ENCODE measurements at regions not wholly inside any gene's neighbourhood (a gene's known extent, or its start where the extent isn't known, plus 50 kb on each side); places are given as distances from the start of the nearest gene placed in this dataset.

DNA sequence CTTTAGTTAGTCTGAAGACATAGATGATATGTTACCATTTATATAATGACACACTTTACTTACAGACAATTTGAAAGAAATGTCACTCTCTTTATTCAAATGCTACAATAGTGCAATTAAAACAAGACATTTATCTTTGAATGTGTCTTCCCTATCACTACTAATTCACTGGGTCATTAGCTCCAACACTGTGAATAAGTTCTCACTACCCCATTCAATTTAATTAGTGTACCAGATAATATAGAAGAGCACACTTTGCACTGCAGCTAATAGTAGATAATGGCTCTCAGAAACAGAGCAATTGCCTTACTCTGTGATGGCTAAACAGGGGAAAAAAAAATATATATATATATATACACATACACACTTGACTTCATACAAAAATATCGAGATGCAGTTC lies 497.0 kb downstream of the DTWD2 start:
- no peak for DNase-seq (ENCODE audit: low spot score)
- H3K4me1 ChIP-seq (ENCODE audit: insufficient read depth, low read length, poor library complexity, severe bottlenecking): no peaks in the 10 kb centered on the region
- no peaks in the 10 kb centered on the region for H4K20me1 ChIP-seq (ENCODE audit: insufficient read depth, low read length)
- no peaks in the 10 kb centered on the region for H3K36me3 ChIP-seq (ENCODE audit: insufficient read depth, low read length)
- no peak overlapping the region for H3K27ac ChIP-seq (ENCODE audit: low read depth, low read length, poor library complexity, severe bottlenecking)
- CTCF ChIA-PET (ENCODE audit: unreplicated experiment): no interaction called here
- intact Hi-C loops (cut with micrococcal nuclease; ENCODE audit: unreplicated experiment): no loop called here
- TF ChIP-seq EZH2phosphoT487 (IDR thresholded peaks at IDR 0.05; ENCODE audit: borderline replicate concordance, low read depth, low read length): no peak
- no peak overlapping the region for H2AFZ ChIP-seq (ENCODE audit: low read length)
- no peak overlapping the region for H3K4me2 ChIP-seq (ENCODE audit: low read length)
- H3K9me3 ChIP-seq (ENCODE audit: low read length): no peaks in the 10 kb centered on the region
- POLR2A ChIA-PET: no interaction called here
- no peaks in the 10 kb centered on the region for H3K79me2 ChIP-seq (ENCODE audit: insufficient read depth, low read depth, low read length)
- no TSS peak for BruUV-seq (replicated peaks)
- no peak overlapping the region for H3K4me3 ChIP-seq (ENCODE audit: low read depth, low read length, poor library complexity, severe bottlenecking)
- H3K9me2 ChIP-seq (ENCODE audit: insufficient read depth, low read length): no peaks in the 10 kb centered on the region

GRCh38 chr5:118486647-118487225 lies 501.6 kb downstream of the DTWD2 start:
- TF ChIP-seq EZH2phosphoT487 (IDR thresholded peaks at IDR 0.05; ENCODE audit: borderline replicate concordance, low read depth, low read length): no peak
- TF ChIP-seq, protein P1, sequence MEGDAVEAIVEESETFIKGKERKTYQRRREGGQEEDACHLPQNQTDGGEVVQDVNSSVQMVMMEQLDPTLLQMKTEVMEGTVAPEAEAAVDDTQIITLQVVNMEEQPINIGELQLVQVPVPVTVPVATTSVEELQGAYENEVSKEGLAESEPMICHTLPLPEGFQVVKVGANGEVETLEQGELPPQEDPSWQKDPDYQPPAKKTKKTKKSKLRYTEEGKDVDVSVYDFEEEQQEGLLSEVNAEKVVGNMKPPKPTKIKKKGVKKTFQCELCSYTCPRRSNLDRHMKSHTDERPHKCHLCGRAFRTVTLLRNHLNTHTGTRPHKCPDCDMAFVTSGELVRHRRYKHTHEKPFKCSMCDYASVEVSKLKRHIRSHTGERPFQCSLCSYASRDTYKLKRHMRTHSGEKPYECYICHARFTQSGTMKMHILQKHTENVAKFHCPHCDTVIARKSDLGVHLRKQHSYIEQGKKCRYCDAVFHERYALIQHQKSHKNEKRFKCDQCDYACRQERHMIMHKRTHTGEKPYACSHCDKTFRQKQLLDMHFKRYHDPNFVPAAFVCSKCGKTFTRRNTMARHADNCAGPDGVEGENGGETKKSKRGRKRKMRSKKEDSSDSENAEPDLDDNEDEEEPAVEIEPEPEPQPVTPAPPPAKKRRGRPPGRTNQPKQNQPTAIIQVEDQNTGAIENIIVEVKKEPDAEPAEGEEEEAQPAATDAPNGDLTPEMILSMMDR (conservative IDR thresholded peaks at IDR 0.05; ENCODE audit: low read length): no peak
- Histone ChIP-seq H4K20me1 (ENCODE audit: insufficient read depth, low read length) (no peaks in the 10 kb centered on the region), H3K9me2 (ENCODE audit: insufficient read depth, low read length) (no peaks in the 10 kb centered on the region), H3K9me3 (ENCODE audit: low read length) (no peaks in the 10 kb centered on the region), H3K4me3 (ENCODE audit: low read depth, low read length, poor library complexity, severe bottlenecking) (no peak overlapping the region), H3K79me2 (ENCODE audit: insufficient read depth, low read depth, low read length) (no peaks in the 10 kb centered on the region), H3K27ac (ENCODE audit: low read depth, low read length, poor library complexity, severe bottlenecking) (no peak overlapping the region), H3K36me3 (ENCODE audit: insufficient read depth, low read length) (no peaks in the 10 kb centered on the region), H3K4me2 (ENCODE audit: low read length) (no peak overlapping the region), H2AFZ (ENCODE audit: low read length) (no peak overlapping the region), H3K4me1 (ENCODE audit: insufficient read depth, low read length, poor library complexity, severe bottlenecking) (no peaks in the 10 kb centered on the region)
- ChIA-PET CTCF (ENCODE audit: unreplicated experiment) (no interaction called here), POLR2A (interaction anchor here (0.9 kb wide), 1 partner anchor 24 kb away, joined by 3 read pairs; no protein-coding TSS in a partner anchor)
- intact Hi-C loops (cut with micrococcal nuclease; ENCODE audit: unreplicated experiment): no loop called here
- no peak for DNase-seq (ENCODE audit: low spot score)
- no TSS peak for BruUV-seq (replicated peaks)

DNA sequence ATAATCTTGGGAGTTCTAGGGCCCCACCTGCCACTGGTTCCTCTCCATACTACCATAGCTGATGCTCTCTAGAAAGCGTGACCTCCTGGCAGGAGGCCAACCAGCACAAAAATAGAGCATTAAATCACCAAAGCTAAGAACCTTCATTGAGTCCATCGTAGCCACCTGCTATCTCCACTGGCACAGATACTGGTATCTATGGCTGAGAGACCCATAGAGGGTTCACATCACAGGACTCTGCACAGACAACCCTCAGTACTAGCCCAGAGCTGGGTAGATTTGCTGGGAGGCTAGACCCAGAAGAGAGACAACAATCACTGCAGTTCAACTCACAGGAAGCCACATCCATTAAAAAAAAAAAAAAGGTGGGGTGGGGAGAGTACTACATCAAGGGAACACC lies 509.1 kb downstream of the DTWD2 start:
- no peak for DNase-seq (ENCODE audit: low spot score)
- BruUV-seq (replicated peaks): no TSS peak
- Histone ChIP-seq H3K4me1 (ENCODE audit: insufficient read depth, low read length, poor library complexity, severe bottlenecking) (no peaks in the 10 kb centered on the region), H2AFZ (ENCODE audit: low read length) (no peak overlapping the region), H3K4me2 (ENCODE audit: low read length) (no peak overlapping the region), H3K27ac (ENCODE audit: low read depth, low read length, poor library complexity, severe bottlenecking) (no peak overlapping the region), H3K9me3 (ENCODE audit: low read length) (no peaks in the 10 kb centered on the region), H3K36me3 (ENCODE audit: insufficient read depth, low read length) (no peaks in the 10 kb centered on the region), H3K79me2 (ENCODE audit: insufficient read depth, low read depth, low read length) (no peaks in the 10 kb centered on the region), H3K4me3 (ENCODE audit: low read depth, low read length, poor library complexity, severe bottlenecking) (no peak overlapping the region), H3K9me2 (ENCODE audit: insufficient read depth, low read length) (no peaks in the 10 kb centered on the region), H4K20me1 (ENCODE audit: insufficient read depth, low read length) (no peaks in the 10 kb centered on the region)
- TF ChIP-seq EZH2phosphoT487 (IDR thresholded peaks at IDR 0.05; ENCODE audit: borderline replicate concordance, low read depth, low read length): no peak
- TF ChIP-seq, protein P1 (conservative IDR thresholded peaks at IDR 0.05; ENCODE audit: low read length): no peak
- ChIA-PET CTCF (ENCODE audit: unreplicated experiment) (no interaction called here), POLR2A (interaction anchor here (0.6 kb wide), 1 partner anchor 35 kb away, joined by 3 read pairs; no protein-coding TSS in a partner anchor)
- intact Hi-C loops (cut with micrococcal nuclease; ENCODE audit: unreplicated experiment): no loop called here
